ENCODE measurements at regions not wholly inside any gene's neighbourhood (a gene's known extent, or its start where the extent isn't known, plus 50 kb on each side); places are given as distances from the start of the nearest gene placed in this dataset.
"Not testable (repeated sequence)": the region's sequence is repeated elsewhere in the genome, so short reads cannot be mapped to it uniquely, and the experiment has no call there.

DNA sequence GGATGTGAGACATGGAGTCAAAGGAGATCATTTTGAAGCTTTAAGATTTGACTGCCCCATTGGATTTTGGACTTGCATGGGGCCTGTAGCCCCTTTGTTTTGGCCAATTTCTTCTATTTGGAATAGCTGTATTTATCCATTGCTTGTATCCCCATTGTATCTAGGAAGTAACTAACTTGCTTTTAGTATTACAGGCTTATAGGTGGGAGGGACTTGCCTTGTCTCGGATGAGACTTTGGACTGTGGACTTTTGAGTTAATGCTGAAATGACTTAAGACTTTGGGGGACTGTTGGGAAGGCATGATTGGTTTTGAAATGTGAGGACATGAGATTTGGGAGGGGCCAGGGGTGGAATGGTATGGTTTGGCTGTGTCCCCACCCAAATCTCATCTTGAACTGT lies 105.2 kb downstream of the FOXD2 start:
- H4K20me1 ChIP-seq (ENCODE audit: insufficient read depth, low read length); H3K9ac ChIP-seq (ENCODE audit: low read length); H3K27me3 ChIP-seq (ENCODE audit: insufficient read depth, low read length); H3F3A ChIP-seq (ENCODE audit: insufficient read depth, low read length); H3K4me3 ChIP-seq (ENCODE audit: low read depth, low read length, poor library complexity, severe bottlenecking); H3K36me3 ChIP-seq (ENCODE audit: insufficient read depth, low read length); H3K79me2 ChIP-seq (ENCODE audit: insufficient read depth, low read length); H3K9me3 ChIP-seq (ENCODE audit: low read length); H3K9me2 ChIP-seq (ENCODE audit: low read depth, low read length); H3K4me1 ChIP-seq (ENCODE audit: insufficient read depth, low read length, severe bottlenecking); H3K27ac ChIP-seq (ENCODE audit: low read depth, low read length, poor library complexity, severe bottlenecking); H3K4me2 ChIP-seq (ENCODE audit: low read length); H2AFZ ChIP-seq (ENCODE audit: low read length): not testable (repeated sequence)

DNA sequence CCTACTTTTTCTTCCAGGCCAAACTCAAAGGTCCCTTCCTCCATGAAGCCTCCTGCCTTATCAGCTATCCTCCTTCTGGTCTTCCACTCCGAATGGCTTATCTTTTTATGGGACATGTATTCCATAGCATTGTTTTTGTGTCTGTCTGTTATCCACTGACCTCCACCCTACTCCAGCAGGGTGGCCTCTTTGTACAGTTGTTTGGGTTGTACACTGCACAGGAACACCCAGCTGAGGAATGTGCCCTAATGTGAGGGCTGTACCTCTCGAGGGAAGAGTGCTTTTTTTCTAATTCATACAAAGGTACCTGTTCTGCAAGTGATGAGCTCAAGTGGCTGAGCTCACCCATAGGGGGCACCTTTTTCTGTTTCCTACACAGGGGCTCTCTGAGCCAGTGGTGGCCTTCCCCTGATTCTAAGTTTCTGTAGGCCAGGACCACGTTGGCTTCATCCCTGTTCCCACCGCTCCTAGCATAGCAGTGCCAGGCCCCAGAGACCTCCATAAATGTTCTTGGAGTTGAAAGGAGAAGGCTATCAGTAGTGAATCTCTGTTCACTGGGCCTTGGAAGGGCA lies 108.2 kb downstream of the FOXD2 start:
- Histone ChIP-seq H3K9me3 (ENCODE audit: low read length) (no peaks in the 10 kb centered on the region), H3K4me1 (ENCODE audit: insufficient read depth, low read length, severe bottlenecking) (no peaks in the 10 kb centered on the region), H3K36me3 (ENCODE audit: insufficient read depth, low read length) (no peaks in the 10 kb centered on the region), H3K27me3 (ENCODE audit: insufficient read depth, low read length) (no peaks in the 10 kb centered on the region), H3K79me2 (ENCODE audit: insufficient read depth, low read length) (no peaks in the 10 kb centered on the region), H3K9me2 (ENCODE audit: low read depth, low read length) (no peaks in the 10 kb centered on the region), H3F3A (ENCODE audit: insufficient read depth, low read length) (no peaks in the 10 kb centered on the region), H3K4me2 (ENCODE audit: low read length) (no peak overlapping the region), H3K27ac (ENCODE audit: low read depth, low read length, poor library complexity, severe bottlenecking) (no peak overlapping the region), H4K20me1 (ENCODE audit: insufficient read depth, low read length) (no peaks in the 10 kb centered on the region), H2AFZ (ENCODE audit: low read length) (no peak overlapping the region), H3K4me3 (ENCODE audit: low read depth, low read length, poor library complexity, severe bottlenecking) (no peak overlapping the region), H3K9ac (ENCODE audit: low read length) (no peak overlapping the region)
- TF ChIP-seq, protein P1, sequence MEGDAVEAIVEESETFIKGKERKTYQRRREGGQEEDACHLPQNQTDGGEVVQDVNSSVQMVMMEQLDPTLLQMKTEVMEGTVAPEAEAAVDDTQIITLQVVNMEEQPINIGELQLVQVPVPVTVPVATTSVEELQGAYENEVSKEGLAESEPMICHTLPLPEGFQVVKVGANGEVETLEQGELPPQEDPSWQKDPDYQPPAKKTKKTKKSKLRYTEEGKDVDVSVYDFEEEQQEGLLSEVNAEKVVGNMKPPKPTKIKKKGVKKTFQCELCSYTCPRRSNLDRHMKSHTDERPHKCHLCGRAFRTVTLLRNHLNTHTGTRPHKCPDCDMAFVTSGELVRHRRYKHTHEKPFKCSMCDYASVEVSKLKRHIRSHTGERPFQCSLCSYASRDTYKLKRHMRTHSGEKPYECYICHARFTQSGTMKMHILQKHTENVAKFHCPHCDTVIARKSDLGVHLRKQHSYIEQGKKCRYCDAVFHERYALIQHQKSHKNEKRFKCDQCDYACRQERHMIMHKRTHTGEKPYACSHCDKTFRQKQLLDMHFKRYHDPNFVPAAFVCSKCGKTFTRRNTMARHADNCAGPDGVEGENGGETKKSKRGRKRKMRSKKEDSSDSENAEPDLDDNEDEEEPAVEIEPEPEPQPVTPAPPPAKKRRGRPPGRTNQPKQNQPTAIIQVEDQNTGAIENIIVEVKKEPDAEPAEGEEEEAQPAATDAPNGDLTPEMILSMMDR (IDR thresholded peaks at IDR 0.05; ENCODE audit: low read length): no peak; the same call in 1 of the 2 replicates
- no peak for TF ChIP-seq EZH2 (IDR thresholded peaks at IDR 0.05; ENCODE audit: borderline replicate concordance, low read length)

DNA sequence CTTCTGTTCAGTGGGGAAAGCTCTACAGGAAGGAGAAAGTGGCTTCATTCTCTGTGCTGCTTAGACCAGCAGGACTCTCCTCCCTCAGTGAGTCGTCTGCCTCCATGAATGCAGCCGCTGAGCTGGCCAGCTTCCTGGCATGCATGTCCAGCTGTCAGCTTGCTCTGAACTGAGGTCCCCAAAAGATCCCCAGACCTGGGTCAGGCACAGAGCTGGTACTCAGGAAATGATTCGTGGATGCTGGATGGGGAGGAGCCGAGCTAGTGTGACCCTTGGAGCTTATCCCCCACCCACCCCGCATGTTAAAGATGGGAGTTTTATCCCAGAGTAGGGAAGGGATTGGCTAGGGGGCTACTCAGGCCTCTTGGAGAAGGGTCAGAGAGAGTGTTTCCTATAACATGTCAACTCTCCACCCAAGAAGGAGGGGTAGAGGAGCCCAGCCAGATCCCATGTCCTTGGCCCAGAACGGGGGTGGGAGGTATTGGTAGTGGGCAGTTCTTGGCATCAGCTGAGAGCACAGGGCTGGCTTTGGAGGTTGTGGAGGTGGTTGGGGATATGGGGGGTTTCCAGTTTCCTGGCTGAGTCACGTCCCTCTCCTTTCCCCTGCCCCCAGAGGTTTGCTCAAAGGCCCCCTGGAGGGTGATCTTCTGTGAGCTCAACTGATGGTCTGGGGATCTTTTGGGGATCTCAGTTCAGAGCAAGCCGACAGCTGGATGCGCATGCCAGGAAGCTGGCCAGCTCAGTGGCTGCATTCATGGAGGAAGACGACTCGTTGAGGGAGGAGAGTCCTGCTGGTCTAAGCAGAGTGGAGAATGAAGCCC lies 110.1 kb downstream of the FOXD2 start:
- H3K9me3 ChIP-seq (ENCODE audit: low read length): no peaks in the 10 kb centered on the region
- no peaks in the 10 kb centered on the region for H3K9me2 ChIP-seq (ENCODE audit: low read depth, low read length)
- no peaks in the 10 kb centered on the region for H3K36me3 ChIP-seq (ENCODE audit: insufficient read depth, low read length)
- no peak for TF ChIP-seq EZH2 (IDR thresholded peaks at IDR 0.05; ENCODE audit: borderline replicate concordance, low read length)
- TF ChIP-seq, protein P1 (IDR thresholded peaks at IDR 0.05; ENCODE audit: low read length): no peak
- no peak overlapping the region for H3K4me2 ChIP-seq (ENCODE audit: low read length)
- no peaks in the 10 kb centered on the region for H4K20me1 ChIP-seq (ENCODE audit: insufficient read depth, low read length)
- H3K27me3 ChIP-seq (ENCODE audit: insufficient read depth, low read length): no peaks in the 10 kb centered on the region
- H3K4me3 ChIP-seq (ENCODE audit: low read depth, low read length, poor library complexity, severe bottlenecking): no peak overlapping the region
- H3K9ac ChIP-seq (ENCODE audit: low read length): no peak overlapping the region
- H3F3A ChIP-seq (ENCODE audit: insufficient read depth, low read length): no peaks in the 10 kb centered on the region
- no peak overlapping the region for H2AFZ ChIP-seq (ENCODE audit: low read length)
- H3K27ac ChIP-seq (ENCODE audit: low read depth, low read length, poor library complexity, severe bottlenecking): no peak overlapping the region
- H3K4me1 ChIP-seq (ENCODE audit: insufficient read depth, low read length, severe bottlenecking): no peaks in the 10 kb centered on the region
- H3K79me2 ChIP-seq (ENCODE audit: insufficient read depth, low read length): no peaks in the 10 kb centered on the region

Measured in OCI-LY1 (cell line).